ENCODE measurements at regions not wholly inside any gene's neighbourhood (a gene's known extent, or its start where the extent isn't known, plus 50 kb on each side); places are given as distances from the start of the nearest gene placed in this dataset.

DNA sequence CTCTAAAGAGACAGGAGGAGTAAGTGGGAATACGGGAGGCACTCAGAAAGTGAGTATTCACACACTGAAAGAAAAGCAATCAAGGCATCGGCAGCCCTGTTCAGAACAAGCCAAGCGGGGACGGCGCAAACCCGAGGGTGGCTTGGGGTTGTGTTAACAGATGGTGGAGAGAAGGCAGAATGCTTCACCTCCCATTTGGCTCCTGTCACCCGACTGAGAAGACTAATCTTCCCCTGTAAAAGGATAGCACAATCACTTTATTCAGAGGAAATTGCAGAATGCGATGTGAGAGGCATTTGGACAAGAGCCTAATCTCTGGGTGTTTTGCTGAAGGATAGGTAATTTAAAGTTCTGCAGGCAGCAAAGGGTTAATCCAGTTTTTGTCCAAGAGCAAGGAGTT lies 119.3 kb upstream of the WSCD1 start:
- TF ChIP-seq CTCF (IDR thresholded peaks at IDR 0.05) (no peak), POLR2AphosphoS5 (IDR thresholded peaks at IDR 0.05; ENCODE audit: insufficient read depth in 1 of 2, low read depth in 1 of 2) (no peak)
